H4 (cell line): ENCODE measurements at regions not wholly inside any gene's neighbourhood (a gene's known extent, or its start where the extent isn't known, plus 50 kb on each side); places are given as distances from the start of the nearest gene placed in this dataset.

Source experiments
- DNase-seq: peaks from one replicate; pipeline ENCODE4 v3.0.0-alpha.2; 2015; ENCODE audit warnings: low spot score

DNA sequence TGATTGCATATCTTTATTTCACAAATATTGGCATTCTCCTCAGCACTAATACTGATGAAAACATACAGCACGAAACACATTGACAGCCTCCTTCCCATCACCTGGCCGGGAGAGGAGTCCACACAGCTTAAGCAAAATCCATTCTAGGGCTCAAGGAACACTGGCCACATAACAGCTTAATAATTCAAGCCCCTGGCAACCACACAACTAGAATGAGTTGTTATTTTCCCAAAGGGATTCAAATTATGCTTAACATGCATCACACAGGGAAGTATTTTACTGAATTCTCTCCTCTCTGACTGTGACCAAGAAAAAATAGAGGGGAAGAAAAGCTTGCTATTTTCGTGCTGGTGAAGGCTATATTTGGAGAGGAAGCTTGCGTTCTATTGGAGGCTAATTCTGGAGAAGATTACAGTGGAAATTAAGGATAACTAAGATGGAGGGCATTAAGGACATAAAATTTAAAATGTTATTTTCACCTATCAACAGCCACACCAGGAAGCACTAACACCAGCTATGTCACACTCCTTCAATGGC lies 198.5 kb downstream of the ADGRG6 start:
- no peak for DNase-seq

GRCh38 chr6:142501795-142502194 lies 200.0 kb downstream of the ADGRG6 start:
- DNase-seq, result no peak

DNA sequence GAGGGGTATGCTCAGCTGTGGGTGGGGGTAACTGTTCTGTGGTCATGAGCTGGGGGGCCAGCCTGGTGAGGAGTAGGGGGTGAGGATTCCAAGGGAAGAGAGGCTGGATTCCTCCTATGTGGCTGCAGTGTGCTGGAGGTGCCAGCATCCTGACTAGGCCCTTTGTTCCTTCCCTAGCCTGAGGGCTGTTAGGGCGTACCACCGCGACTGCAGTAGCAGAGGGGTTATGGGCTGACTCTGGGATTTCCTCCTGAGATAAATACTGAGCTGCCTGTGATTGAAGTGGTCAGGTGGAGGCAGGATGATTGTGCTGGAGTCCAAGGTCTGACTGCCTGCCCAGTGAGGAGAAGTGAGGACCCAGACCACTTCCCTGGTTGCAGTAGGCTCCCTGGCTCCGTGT lies 205.3 kb downstream of the ADGRG6 start:
- no peak for DNase-seq

DNA sequence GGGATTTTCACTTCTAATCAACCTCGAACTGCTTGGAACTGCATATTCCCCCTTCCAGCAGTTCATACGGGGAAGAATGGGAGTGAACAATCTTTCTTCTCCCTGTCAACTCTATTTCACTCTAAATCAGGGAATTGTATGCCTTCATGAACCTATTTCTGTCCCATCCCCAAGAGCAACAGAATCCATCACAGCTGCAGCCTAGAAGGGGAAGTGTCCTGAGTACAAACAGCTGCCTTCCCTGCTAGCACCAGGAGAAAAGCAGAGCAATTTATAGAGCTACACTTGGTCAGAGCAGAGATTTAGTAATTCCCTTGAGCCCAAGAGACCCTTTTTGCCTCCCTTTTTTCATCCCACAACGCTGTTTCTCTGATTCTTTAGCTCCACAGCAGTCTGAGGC lies 208.4 kb downstream of the ADGRG6 start:
- DNase-seq, result no peak

- no peak for DNase-seq
Measured at GRCh38 chr6:142518126-142518525, 216.3 kb downstream of the ADGRG6 start.

GRCh38 chr6:142518761-142519160 lies 217.0 kb downstream of the ADGRG6 start:
- no peak for DNase-seq

DNA sequence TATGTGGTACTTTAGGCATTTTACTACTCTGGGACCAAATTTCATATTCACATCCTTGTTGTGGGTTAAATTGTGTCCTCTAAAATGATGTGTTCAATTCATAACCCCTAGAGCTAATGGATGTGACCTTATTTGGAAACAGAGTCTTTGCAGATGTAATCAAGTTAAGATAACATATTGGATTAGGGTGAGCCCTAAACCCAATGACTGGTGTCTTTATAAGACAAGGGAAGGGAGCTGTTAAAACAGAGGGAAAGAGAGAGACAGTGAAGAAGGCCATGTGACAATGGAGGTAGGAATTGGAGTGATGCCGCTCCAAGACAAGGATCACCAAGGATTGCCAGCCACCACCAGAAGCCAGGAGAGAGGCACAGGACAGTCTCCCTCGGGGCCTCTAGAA lies 220.0 kb downstream of the ADGRG6 start:
- DNase-seq, result no peak

DNA sequence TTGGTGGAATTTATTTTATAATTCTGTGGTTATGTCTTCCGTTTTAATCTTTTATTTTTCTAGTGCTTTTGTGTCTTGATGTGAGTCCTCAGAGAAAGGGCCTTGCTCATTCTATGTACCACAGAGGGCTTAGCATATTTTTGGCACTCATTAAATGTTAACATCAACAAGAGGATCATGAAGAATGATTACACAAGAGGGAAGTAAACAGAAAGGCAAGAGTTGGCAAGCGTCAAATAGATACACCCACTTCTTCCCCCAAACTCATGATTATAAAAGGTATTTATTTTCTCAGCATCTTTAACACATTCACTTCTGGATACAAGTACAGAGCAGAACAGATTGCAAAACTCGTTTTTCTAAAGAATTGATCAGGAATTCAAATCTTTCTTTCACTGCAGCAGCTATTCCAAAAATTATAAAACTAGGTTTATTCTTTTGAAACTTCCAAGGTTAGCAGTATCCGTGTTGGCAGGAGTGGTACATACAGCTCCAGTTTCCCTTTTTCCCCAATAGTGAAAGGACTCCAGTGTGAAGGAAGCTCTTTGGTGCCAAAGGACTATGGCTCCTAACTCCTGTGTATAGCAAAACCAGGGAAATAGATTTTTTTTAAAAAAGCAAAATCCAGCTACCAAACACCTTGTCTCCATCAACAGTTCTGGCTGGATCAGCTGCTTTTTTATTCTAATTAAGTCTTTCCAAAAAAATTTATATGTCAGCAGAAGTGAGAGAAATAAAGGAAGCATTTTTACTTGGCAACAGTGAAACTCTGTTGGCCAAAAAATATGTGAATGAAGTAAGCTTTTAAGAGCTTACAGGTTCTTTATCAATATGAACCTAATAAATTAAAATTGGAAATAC lies 221.9 kb downstream of the ADGRG6 start:
- DNase-seq, result peak; percentile 66

- DNase-seq, result no peak
Measured at GRCh38 chr6:142530566-142530965, 228.8 kb downstream of the ADGRG6 start.

- no peak for DNase-seq
Measured at GRCh38 chr6:142531727-142532126, 229.9 kb downstream of the ADGRG6 start.

- no peak for DNase-seq
Measured at GRCh38 chr6:142534076-142534475, 232.3 kb downstream of the ADGRG6 start.

DNA sequence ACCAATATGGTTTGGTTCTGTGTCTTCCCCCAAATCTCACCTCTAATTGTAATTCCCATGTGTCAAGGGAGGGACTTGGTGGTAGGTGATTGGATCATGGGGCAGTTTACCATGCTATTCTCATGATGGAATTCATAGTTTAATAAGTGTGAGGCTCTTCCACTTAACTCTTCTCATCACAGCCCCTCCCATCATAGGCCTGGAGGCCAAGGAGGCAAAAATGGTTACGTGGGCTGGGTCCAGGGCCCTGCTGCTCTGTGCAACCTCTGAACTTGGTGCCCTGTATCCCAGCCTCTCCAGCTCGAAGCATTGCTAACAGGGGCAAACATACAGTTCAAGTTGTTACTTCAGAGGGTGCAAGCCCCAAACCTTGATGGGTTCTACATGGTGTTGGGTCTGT lies 232.7 kb downstream of the ADGRG6 start:
- DNase-seq, result no peak

GRCh38 chr6:142537612-142538478 lies 236.0 kb downstream of the ADGRG6 start:
- peak; percentile 48 for DNase-seq

GRCh38 chr6:142542704-142543233 lies 241.0 kb downstream of the ADGRG6 start:
- DNase-seq, result peak; percentile 27

DNA sequence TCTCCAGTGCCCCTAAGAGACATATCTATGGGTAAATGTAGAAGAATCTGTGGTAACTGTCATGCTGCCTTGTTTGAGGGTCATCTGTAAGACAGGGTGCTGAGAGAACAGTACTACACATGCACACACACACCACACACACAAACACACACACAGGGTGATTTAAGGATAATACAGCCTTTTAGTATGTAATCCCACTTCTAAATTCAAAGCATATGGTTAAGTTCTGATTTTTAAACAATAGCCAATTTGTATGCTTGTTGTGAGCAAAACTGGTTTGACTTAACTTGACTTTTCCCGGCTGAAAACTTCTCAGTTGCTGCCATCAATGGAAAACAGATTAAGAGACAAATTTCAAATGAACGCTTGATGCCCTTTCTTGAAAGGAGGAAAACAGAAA lies 241.8 kb downstream of the ADGRG6 start:
- no peak for DNase-seq

GRCh38 chr6:142544199-142544838 lies 242.5 kb downstream of the ADGRG6 start:
- DNase-seq, result no peak

- no peak for DNase-seq
Measured at GRCh38 chr6:142545147-142545546, 243.3 kb downstream of the ADGRG6 start.

DNA sequence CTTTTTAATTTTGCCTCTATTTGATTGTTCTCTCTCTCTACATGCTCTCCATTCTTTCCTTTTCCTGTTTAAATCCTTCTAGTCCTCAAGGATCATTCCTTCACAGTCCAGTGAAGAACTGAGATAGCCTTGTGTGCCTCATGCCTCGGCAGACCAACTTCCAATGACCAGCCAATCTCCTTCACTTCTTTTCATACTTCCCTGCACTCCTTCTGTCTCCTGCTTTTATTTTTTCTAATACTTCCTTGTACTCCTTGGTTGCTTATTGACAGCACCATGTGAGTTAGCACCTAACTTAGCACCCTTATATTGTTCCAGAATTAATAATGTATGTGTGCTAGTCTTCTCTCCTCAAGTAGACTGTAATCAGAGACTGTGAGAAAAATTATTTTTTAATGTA lies 246.8 kb downstream of the ADGRG6 start:
- no peak for DNase-seq

GRCh38 chr6:142550310-142551063 lies 248.7 kb downstream of the ADGRG6 start:
- no peak for DNase-seq

- peak; percentile 83 for DNase-seq
Measured at GRCh38 chr6:142551274-142551811, 249.5 kb downstream of the ADGRG6 start.

DNA sequence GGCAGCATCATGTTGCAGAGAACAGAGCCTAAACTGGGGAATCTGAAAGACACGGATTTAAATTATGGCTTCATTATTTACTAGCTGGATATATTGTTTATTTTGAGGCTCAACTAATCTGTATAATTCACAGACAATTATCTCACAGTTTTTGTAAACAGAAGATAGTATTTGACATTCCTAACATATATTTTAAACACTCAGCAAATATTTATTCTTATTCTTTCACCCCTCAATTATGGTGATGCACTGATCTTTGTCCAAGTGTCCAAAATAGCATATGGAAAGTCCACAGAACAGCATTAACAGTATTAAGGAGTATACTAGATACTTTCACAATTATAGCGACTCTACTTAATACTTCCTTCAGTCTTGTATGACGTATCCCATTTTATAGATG lies 257.0 kb downstream of the ADGRG6 start:
- no peak for DNase-seq
